ENCODE measurements at regions not wholly inside any gene's neighbourhood (a gene's known extent, or its start where the extent isn't known, plus 50 kb on each side); places are given as distances from the start of the nearest gene placed in this dataset.

GRCh38 chr10:83375274-83375673, 764.0 kb upstream of the GHITM start:
- 33% methylated on average over 2 of the region's 2 CpGs for WGBS (ENCODE audit: insufficient coverage, low coverage, low lambda C conversion rate, missing lambda C conversion rate)
- no peak for ATAC-seq
- H3K4me3 ChIP-seq: no peak overlapping the region
- H3K27me3 ChIP-seq: no peaks in the 10 kb centered on the region
- TF ChIP-seq POLR2A (IDR thresholded peaks at IDR 0.05) (no peak), CTCF (IDR thresholded peaks at IDR 0.05) (no peak)
- no peaks in the 10 kb centered on the region for H3K36me3 ChIP-seq
- no peak for DNase-seq
- H3K27ac ChIP-seq: no peak overlapping the region
- H3K9me3 ChIP-seq: no peaks in the 10 kb centered on the region
- no peaks in the 10 kb centered on the region for H3K4me1 ChIP-seq
- intact Hi-C loops (cut with DNase I): no loop called here

- intact Hi-C loops (cut with DNase I): no loop called here
- no peaks in the 10 kb centered on the region for H3K4me1 ChIP-seq
- ATAC-seq (no peak), DNase-seq (no peak)
- H3K27ac ChIP-seq: no peak overlapping the region
- no peaks in the 10 kb centered on the region for H3K27me3 ChIP-seq
- TF ChIP-seq CTCF (IDR thresholded peaks at IDR 0.05): no peak
- TF ChIP-seq POLR2A (IDR thresholded peaks at IDR 0.05): no peak
- H3K36me3 ChIP-seq: no peaks in the 10 kb centered on the region
- WGBS (ENCODE audit: insufficient coverage, low coverage, low lambda C conversion rate, missing lambda C conversion rate): 65% methylated on average over 1 of the region's 1 CpG
- no peaks in the 10 kb centered on the region for H3K9me3 ChIP-seq
- no peak overlapping the region for H3K4me3 ChIP-seq
Observed at GRCh38 chr10:83397806-83398205, 741.5 kb upstream of the GHITM start.

GRCh38 chr10:83410570-83410969, 728.7 kb upstream of the GHITM start:
- no peak overlapping the region for H3K4me3 ChIP-seq
- ATAC-seq (no peak), DNase-seq (no peak)
- H3K4me1 ChIP-seq: no peaks in the 10 kb centered on the region
- H3K27ac ChIP-seq: no peak overlapping the region
- H3K27me3 ChIP-seq: no peaks in the 10 kb centered on the region
- WGBS (ENCODE audit: insufficient coverage, low coverage, low lambda C conversion rate, missing lambda C conversion rate): 34% methylated on average over 2 of the region's 2 CpGs
- intact Hi-C loops (cut with DNase I): no loop called here
- no peaks in the 10 kb centered on the region for H3K36me3 ChIP-seq
- no peaks in the 10 kb centered on the region for H3K9me3 ChIP-seq
- TF ChIP-seq CTCF (IDR thresholded peaks at IDR 0.05) (no peak), POLR2A (IDR thresholded peaks at IDR 0.05) (no peak)

- H3K4me1 ChIP-seq: no peaks in the 10 kb centered on the region
- H3K36me3 ChIP-seq: no peaks in the 10 kb centered on the region
- ATAC-seq (no peak), DNase-seq (no peak)
- no peak overlapping the region for H3K4me3 ChIP-seq
- no peak for TF ChIP-seq POLR2A (IDR thresholded peaks at IDR 0.05)
- TF ChIP-seq CTCF (IDR thresholded peaks at IDR 0.05): no peak
- intact Hi-C loops (cut with DNase I): no loop called here
- 60% methylated on average over 1 of the region's 2 CpGs for WGBS (ENCODE audit: insufficient coverage, low coverage, low lambda C conversion rate, missing lambda C conversion rate)
- no peak overlapping the region for H3K27ac ChIP-seq
- H3K9me3 ChIP-seq: no peaks in the 10 kb centered on the region
- no peaks in the 10 kb centered on the region for H3K27me3 ChIP-seq
Observed at GRCh38 chr10:83425306-83425705, 714.0 kb upstream of the GHITM start.

GRCh38 chr10:83427101-83427500, 712.2 kb upstream of the GHITM start:
- ATAC-seq: no peak
- DNase-seq: no peak
- 55% methylated on average over 4 of the region's 4 CpGs for WGBS (ENCODE audit: insufficient coverage, low coverage, low lambda C conversion rate, missing lambda C conversion rate)

More at GRCh38 chr10:83427101-83427500, 712.2 kb upstream of the GHITM start:
- Histone ChIP-seq H3K36me3 (no peaks in the 10 kb centered on the region), H3K27me3 (no peaks in the 10 kb centered on the region), H3K4me3 (no peak overlapping the region), H3K4me1 (no peaks in the 10 kb centered on the region), H3K27ac (no peak overlapping the region), H3K9me3 (no peaks in the 10 kb centered on the region)
- intact Hi-C loops (cut with DNase I): no loop called here
- TF ChIP-seq POLR2A (IDR thresholded peaks at IDR 0.05) (no peak), CTCF (IDR thresholded peaks at IDR 0.05) (no peak)
